ENCODE measurements at regions not wholly inside any gene's neighbourhood (a gene's known extent, or its start where the extent isn't known, plus 50 kb on each side); places are given as distances from the start of the nearest gene placed in this dataset.
A peak's percentile ranks its signal among the peaks of the same experiment; 100 is the strongest.

- TF ChIP-seq CTCF (IDR thresholded peaks at IDR 0.05), result no peak
Measured at GRCh38 chr1:235925016-235925415, 58.3 kb upstream of the LYST start.

GRCh38 chr1:235923466-235924021 lies 56.8 kb upstream of the LYST start:
- TF ChIP-seq CTCF (IDR thresholded peaks at IDR 0.05) (no peak), POLR2A (IDR thresholded peaks at IDR 0.05) (no peak)
- intact Hi-C loops (cut with DNase I), result no loop called here
- Histone ChIP-seq H3K36me3 (replicated peaks in 1 of 2) (no peaks in the 10 kb centered on the region), H3K27ac (no peak overlapping the region), H3K4me1 (replicated peaks in 1 of 2) (peaks cover 4 to 5% of the 10 kb centered on the region in 2 donors), H3K4me3 (no peak overlapping the region), H3K27me3 (no peaks in the 10 kb centered on the region), H3K9me3 (replicated peaks in 1 of 3) (no peaks in the 10 kb centered on the region)
- DNase-seq, result no peak
- 60 to 76% (median 72%) methylated on average over 6 of the region's 6 CpGs for WGBS, 4 donors

More at GRCh38 chr1:235925016-235925415, 58.3 kb upstream of the LYST start:
- intact Hi-C loops (cut with DNase I), result no loop called here
- Histone ChIP-seq H3K27me3 (no peaks in the 10 kb centered on the region), H3K27ac (no peak overlapping the region), H3K36me3 (replicated peaks in 1 of 2) (no peaks in the 10 kb centered on the region), H3K4me3 (no peak overlapping the region), H3K4me1 (replicated peaks in 1 of 2) (peaks cover under 1 to 4% of the 10 kb centered on the region in 2 donors), H3K9me3 (replicated peaks in 1 of 3) (no peaks in the 10 kb centered on the region)
- WGBS, 4 donors, result 79 to 88% (median 85%) methylated on average over 5 of the region's 5 CpGs
- no peak for DNase-seq

- Histone ChIP-seq H3K36me3 (replicated peaks in 1 of 2) (no peaks in the 10 kb centered on the region), H3K27me3 (no peaks in the 10 kb centered on the region), H3K9me3 (replicated peaks in 1 of 3) (no peaks in the 10 kb centered on the region), H3K4me3 (no peak overlapping the region), H3K27ac (peak overlapping the region in 1 of 5 donors; percentile 45), H3K4me1 (replicated peaks in 1 of 2) (peaks cover 10 to 16% of the 10 kb centered on the region in 2 donors)
- no peak for TF ChIP-seq POLR2A (IDR thresholded peaks at IDR 0.05)
- no peak for TF ChIP-seq CTCF (IDR thresholded peaks at IDR 0.05)
- 68 to 82% (median 74%) methylated on average over 11 to 12 of the region's 12 CpGs for WGBS, 4 donors
- no peak for DNase-seq
- intact Hi-C loops (cut with DNase I), result no loop called here
Measured at GRCh38 chr1:235920596-235921375, 54.1 kb upstream of the LYST start.

GRCh38 chr1:235919833-235920441 lies 53.2 kb upstream of the LYST start:
- Histone ChIP-seq H3K4me1 (replicated peaks in 1 of 2) (peaks cover 10 to 16% of the 10 kb centered on the region in 2 donors), H3K27ac (peak overlapping the region in 2 of 5 donors; percentile 39 to 45), H3K9me3 (replicated peaks in 1 of 3) (no peaks in the 10 kb centered on the region), H3K27me3 (no peaks in the 10 kb centered on the region), H3K4me3 (no peak overlapping the region), H3K36me3 (replicated peaks in 1 of 2) (no peaks in the 10 kb centered on the region)
- peak in 4 of 7 donors; percentile 48 to 63 (median 50) for DNase-seq
- no peak for TF ChIP-seq CTCF (IDR thresholded peaks at IDR 0.05)
- TF ChIP-seq POLR2A (IDR thresholded peaks at IDR 0.05), result no peak
- 58 to 69% (median 61%) methylated on average over 4 to 5 of the region's 5 CpGs for WGBS, 4 donors
- intact Hi-C loops (cut with DNase I), result no loop called here
